Thyroid gland (tissue), 4 donors: ENCODE measurements at regions not wholly inside any gene's neighbourhood (a gene's known extent, or its start where the extent isn't known, plus 50 kb on each side); places are given as distances from the start of the nearest gene placed in this dataset.

Experiments used
- CTCF ChIP-seq, 6 experiments: fragments of 200-600 bp in 3 of 6; fragments of 450-650 bp in 3 of 6; sonication (generic) in 3 of 6; IDR thresholded peaks; one replicate each; pipeline ENCODE4 v1.5.1; 2016 to 2019; ENCODE audit warnings: antibody characterized with exemption in 6 of 6, mild to moderate bottlenecking in 2 of 6, inconsistent platforms in 1 of 6, moderate library complexity in 1 of 6
- POLR2A ChIP-seq, 2 donors: fragments of 450-650 bp; IDR thresholded peaks; one replicate each; pipeline ENCODE4 v1.6.1; 2017; ENCODE audit warnings: antibody characterized with exemption in 2 of 2, mild to moderate bottlenecking in 2 of 2, moderate library complexity in 1 of 2

GRCh38 chr6:164928728-164929407 is 380.5 kb downstream of the C6orf118 start:
- TF ChIP-seq CTCF (IDR thresholded peaks at IDR 0.05) (no peak), POLR2A (IDR thresholded peaks at IDR 0.05) (no peak)
